COLO829 (cell line): ENCODE measurements at regions not wholly inside any gene's neighbourhood (a gene's known extent, or its start where the extent isn't known, plus 50 kb on each side); places are given as distances from the start of the nearest gene placed in this dataset.
"Not testable (repeated sequence)": the region's sequence is repeated elsewhere in the genome, so short reads cannot be mapped to it uniquely, and the experiment has no call there.

Experiments
- DNase-seq: peaks from one replicate; pipeline ENCODE4 v3.0.0; 2012; ENCODE audit warnings: low spot score

GRCh38 chr3:89628856-89629670, 521.6 kb downstream of the EPHA3 start:
- no peak for DNase-seq

GRCh38 chr3:89635137-89635536, 527.7 kb downstream of the EPHA3 start:
- DNase-seq: no peak

- no peak for DNase-seq
Measured at GRCh38 chr3:89644716-89645115, 537.3 kb downstream of the EPHA3 start.

- no peak for DNase-seq
Measured at GRCh38 chr3:89649431-89649830, 542.0 kb downstream of the EPHA3 start.

- no peak for DNase-seq
Measured at GRCh38 chr3:89654031-89654430, 546.6 kb downstream of the EPHA3 start.

- DNase-seq: no peak
Measured at GRCh38 chr3:89656388-89656787, 549.0 kb downstream of the EPHA3 start.

GRCh38 chr3:89679686-89680085, 572.3 kb downstream of the EPHA3 start:
- no peak for DNase-seq

GRCh38 chr3:89682556-89682955, 575.1 kb downstream of the EPHA3 start:
- DNase-seq: peak; percentile 77

- no peak for DNase-seq
Measured at GRCh38 chr3:89685731-89686130, 578.3 kb downstream of the EPHA3 start.

- no peak for DNase-seq
Measured at GRCh38 chr3:89690646-89691045, 583.2 kb downstream of the EPHA3 start.

- DNase-seq: no peak
Measured at GRCh38 chr3:89692601-89693000, 585.2 kb downstream of the EPHA3 start.

- no peak for DNase-seq
Measured at GRCh38 chr3:89697321-89697916, 590.0 kb downstream of the EPHA3 start.

GRCh38 chr3:89698208-89698830, 590.9 kb downstream of the EPHA3 start:
- no peak for DNase-seq

GRCh38 chr3:89699229-89699628, 591.8 kb downstream of the EPHA3 start:
- no peak for DNase-seq

GRCh38 chr3:89699771-89700170, 592.4 kb downstream of the EPHA3 start:
- DNase-seq: no peak

GRCh38 chr3:89702404-89702803, 595.0 kb downstream of the EPHA3 start:
- no peak for DNase-seq

- no peak for DNase-seq
Measured at GRCh38 chr3:89713196-89713595, 605.8 kb downstream of the EPHA3 start.

- no peak for DNase-seq
Measured at GRCh38 chr3:89714237-89714636, 606.8 kb downstream of the EPHA3 start.

GRCh38 chr3:89740080-89740880, 632.9 kb downstream of the EPHA3 start:
- no peak for DNase-seq

- no peak for DNase-seq
Measured at GRCh38 chr3:89740881-89741177, 633.4 kb downstream of the EPHA3 start.

- no peak for DNase-seq
Measured at GRCh38 chr3:89742546-89742945, 635.1 kb downstream of the EPHA3 start.

- not testable (repeated sequence) for DNase-seq
Measured at GRCh38 chr3:89747541-89748278, 640.3 kb downstream of the EPHA3 start.
